Germinal center (tissue), 1 donor: ENCODE measurements at regions not wholly inside any gene's neighbourhood (a gene's known extent, or its start where the extent isn't known, plus 50 kb on each side); places are given as distances from the start of the nearest gene placed in this dataset.
"Not testable (repeated sequence)": the region's sequence is repeated elsewhere in the genome, so short reads cannot be mapped to it uniquely, and the experiment has no call there.

ENCODE experiments used
- DNase-seq: peaks from one replicate; pipeline ENCODE4 v3.0.0; 2012; ENCODE audit warnings: mixed read lengths, low spot score

DNA sequence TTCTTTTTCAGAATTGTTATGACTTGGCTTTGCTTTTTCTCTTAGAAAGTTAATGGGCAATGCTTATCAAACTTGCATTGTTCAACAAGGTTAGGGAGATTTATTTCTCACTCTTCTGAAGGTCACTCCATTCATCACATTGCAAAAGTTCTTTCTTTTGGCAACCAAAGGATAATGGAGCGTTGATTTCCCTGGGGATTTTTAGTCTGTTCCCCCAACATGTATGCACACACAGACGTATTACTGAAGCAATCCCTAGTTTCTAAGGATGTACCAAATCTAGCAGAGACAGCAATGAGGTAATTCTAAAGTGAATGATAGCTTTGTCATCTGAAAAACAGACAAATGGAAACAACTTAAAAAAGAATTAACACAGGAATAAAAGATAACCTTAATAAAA is 349.1 kb downstream of the NYAP2 start:
- DNase-seq, result no peak

- DNase-seq, result not testable (repeated sequence)
Measured at GRCh38 chr2:225743996-225744395, 344.5 kb downstream of the NYAP2 start.

- no peak for DNase-seq
Measured at GRCh38 chr2:225742487-225742886, 343.0 kb downstream of the NYAP2 start.

DNA sequence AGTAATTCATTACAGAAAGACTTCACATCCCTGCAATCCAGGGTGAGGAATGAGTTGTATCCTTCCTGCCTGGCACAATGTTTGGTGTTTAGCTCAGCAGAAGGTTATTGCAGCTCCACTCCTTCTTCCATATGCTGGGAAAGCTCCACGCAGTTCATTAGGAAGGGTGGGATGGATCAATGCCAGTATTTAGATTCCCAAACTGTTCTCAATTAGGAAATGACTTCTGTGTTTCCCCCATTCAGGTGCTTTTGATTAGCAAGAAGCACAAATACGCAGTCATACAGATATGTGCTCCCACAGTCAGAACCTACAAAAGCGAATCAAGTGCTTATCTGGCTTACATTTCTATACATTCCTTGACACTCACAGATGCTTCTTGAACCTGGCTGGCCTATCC is 340.6 kb downstream of the NYAP2 start:
- no peak for DNase-seq

GRCh38 chr2:225739328-225739727 is 339.8 kb downstream of the NYAP2 start:
- no peak for DNase-seq

DNA sequence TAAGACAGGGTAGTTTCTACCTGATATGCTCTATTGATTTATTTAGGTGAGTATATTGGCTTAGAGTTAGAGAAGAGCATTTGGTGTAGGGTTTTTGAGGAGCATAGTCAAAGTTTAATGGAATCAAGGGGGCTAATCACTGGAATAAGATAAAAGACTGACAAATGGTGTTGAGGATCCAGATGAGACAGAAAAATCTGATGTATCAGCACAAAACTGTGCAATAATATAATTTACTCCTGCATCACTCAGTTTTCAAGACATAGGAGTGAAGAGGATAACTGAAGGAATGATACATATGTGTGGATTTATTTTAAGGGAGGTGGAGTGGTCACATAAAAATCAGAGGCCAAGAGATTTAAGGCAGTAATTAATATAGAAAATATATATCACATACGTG is 339.2 kb downstream of the NYAP2 start:
- DNase-seq, result no peak

DNA sequence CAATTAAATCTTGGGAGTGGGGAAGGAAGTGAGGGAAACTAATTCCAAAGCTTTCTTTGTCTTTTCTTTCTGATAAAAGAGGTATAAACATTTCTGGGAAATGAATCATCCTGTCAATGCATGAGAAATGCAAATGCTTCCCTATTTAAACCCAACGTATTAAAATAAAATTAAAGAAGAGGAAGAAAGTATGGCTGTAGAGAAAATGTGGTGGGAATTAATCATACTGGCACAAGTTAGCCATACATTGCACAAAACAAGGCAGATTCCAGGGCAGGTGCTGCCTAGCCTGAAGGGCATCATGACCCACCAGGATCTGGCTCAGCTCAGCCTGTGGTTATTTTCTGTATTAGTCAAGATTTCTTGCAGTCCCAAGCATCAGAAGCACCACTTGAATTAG is 338.0 kb downstream of the NYAP2 start:
- DNase-seq, result no peak

- DNase-seq, result no peak
Measured at GRCh38 chr2:225735844-225736243, 336.3 kb downstream of the NYAP2 start.

- DNase-seq, result no peak
Measured at GRCh38 chr2:225725726-225726125, 326.2 kb downstream of the NYAP2 start.
